Neural crest cell (in vitro differentiated cells): ENCODE measurements at regions not wholly inside any gene's neighbourhood (a gene's known extent, or its start where the extent isn't known, plus 50 kb on each side); places are given as distances from the start of the nearest gene placed in this dataset.
"Not testable (repeated sequence)": the region's sequence is repeated elsewhere in the genome, so short reads cannot be mapped to it uniquely, and the experiment has no call there.

Experiments
- DNase-seq: peaks from one replicate; pipeline ENCODE4 v3.0.0; 2021; ENCODE audit warnings: low read depth, mixed read lengths, low spot score
- H3K27ac Mint-ChIP-seq: one replicate; pipeline ENCODE4 v1.8.0; 2021; ENCODE audit warnings: mild to moderate bottlenecking, mixed read lengths; ENCODE audit not compliant: unreplicated experiment
- H3K27me3 Mint-ChIP-seq: 2 replicates; pipeline ENCODE4 v1.8.0; 2021; ENCODE audit warnings: low read depth, mild to moderate bottlenecking, mixed read lengths
- H3K36me3 Mint-ChIP-seq: 2 replicates; pipeline ENCODE4 v1.8.0; 2021; ENCODE audit warnings: low read depth, mild to moderate bottlenecking, mixed read lengths
- H3K4me1 Mint-ChIP-seq: 2 replicates; pipeline ENCODE4 v1.8.0; 2021; ENCODE audit warnings: mixed read lengths
- H3K4me3 Mint-ChIP-seq: one replicate; pipeline ENCODE4 v1.8.0; 2021; ENCODE audit warnings: mild to moderate bottlenecking, mixed read lengths
- H3K9me3 Mint-ChIP-seq: 2 replicates; pipeline ENCODE4 v1.8.0; 2021; ENCODE audit warnings: mixed read lengths
- CTCF ChIP-seq: fragments of 200-600 bp; sonication (generic); conservative IDR thresholded peaks from 2 replicates; pipeline ENCODE4 v1.5.0; 2021; ENCODE audit warnings: antibody characterized with exemption, mild to moderate bottlenecking

GRCh38 chr5:23103566-23103965 is 250.4 kb upstream of the CDH12 start:
- Mint-ChIP-seq H3K9me3 (peaks cover 8% of the 10 kb centered on the region), H3K27ac (no peak overlapping the region), H3K27me3 (no peaks in the 10 kb centered on the region), H3K4me3 (no peak overlapping the region), H3K4me1 (no peaks in the 10 kb centered on the region), H3K36me3 (no peaks in the 10 kb centered on the region)
- TF ChIP-seq CTCF: no peak
- DNase-seq: no peak

- H3K4me1 Mint-ChIP-seq, H3K27ac Mint-ChIP-seq, H3K4me3 Mint-ChIP-seq, DNase-seq, H3K36me3 Mint-ChIP-seq, H3K9me3 Mint-ChIP-seq, H3K27me3 Mint-ChIP-seq: not testable (repeated sequence)
These were observed 242.3 kb upstream of the CDH12 start for GRCh38 chr5:23095418-23095817.

- peaks cover 2% of the 10 kb centered on the region for H3K27me3 Mint-ChIP-seq
- no peaks in the 10 kb centered on the region for H3K4me1 Mint-ChIP-seq
- no peak for DNase-seq
- no peak overlapping the region for H3K27ac Mint-ChIP-seq
- no peak for TF ChIP-seq CTCF
- H3K9me3 Mint-ChIP-seq: peaks cover 2% of the 10 kb centered on the region
- no peak overlapping the region for H3K4me3 Mint-ChIP-seq
- no peaks in the 10 kb centered on the region for H3K36me3 Mint-ChIP-seq
These were observed 236.1 kb upstream of the CDH12 start for GRCh38 chr5:23089286-23089685.

- H3K4me1 Mint-ChIP-seq: no peaks in the 10 kb centered on the region
- H3K27ac Mint-ChIP-seq: no peak overlapping the region
- H3K27me3 Mint-ChIP-seq: peaks cover 2% of the 10 kb centered on the region
- H3K9me3 Mint-ChIP-seq: peaks cover 2% of the 10 kb centered on the region
- H3K4me3 Mint-ChIP-seq: no peak overlapping the region
- no peaks in the 10 kb centered on the region for H3K36me3 Mint-ChIP-seq
- no peak for DNase-seq
- no peak for TF ChIP-seq CTCF
These were observed 231.7 kb upstream of the CDH12 start for GRCh38 chr5:23084815-23085214.

- H3K4me3 Mint-ChIP-seq: no peak overlapping the region
- no peaks in the 10 kb centered on the region for H3K4me1 Mint-ChIP-seq
- no peaks in the 10 kb centered on the region for H3K9me3 Mint-ChIP-seq
- no peak overlapping the region for H3K27ac Mint-ChIP-seq
- H3K27me3 Mint-ChIP-seq: no peaks in the 10 kb centered on the region
- no peak for TF ChIP-seq CTCF
- DNase-seq: no peak
- H3K36me3 Mint-ChIP-seq: no peaks in the 10 kb centered on the region
These were observed 219.0 kb upstream of the CDH12 start for GRCh38 chr5:23072179-23072578.

GRCh38 chr5:23071682-23072081 is 218.5 kb upstream of the CDH12 start:
- no peaks in the 10 kb centered on the region for H3K36me3 Mint-ChIP-seq
- no peaks in the 10 kb centered on the region for H3K4me1 Mint-ChIP-seq
- no peaks in the 10 kb centered on the region for H3K9me3 Mint-ChIP-seq
- TF ChIP-seq CTCF: no peak
- no peak for DNase-seq
- H3K27me3 Mint-ChIP-seq: no peaks in the 10 kb centered on the region
- H3K27ac Mint-ChIP-seq: no peak overlapping the region
- no peak overlapping the region for H3K4me3 Mint-ChIP-seq
